Ascending aorta (tissue), 2 donors: ENCODE measurements at regions not wholly inside any gene's neighbourhood (a gene's known extent, or its start where the extent isn't known, plus 50 kb on each side); places are given as distances from the start of the nearest gene placed in this dataset.

Source experiments
- DNase-seq, 2 donors: peaks; one replicate each; pipeline ENCODE4 v3.0.0-alpha.2; 2019; ENCODE audit warnings: low spot score in 2 of 2
- H3K27ac ChIP-seq, 2 donors: fragments of 200-600 bp; sonication (generic); one replicate each; pipeline ENCODE4 v1.5.1; 2016 to 2017; ENCODE audit warnings: mild to moderate bottlenecking in 1 of 2
- H3K27me3 ChIP-seq: fragments of 200-600 bp; sonication (generic); one replicate; pipeline ENCODE4 v1.5.1; 2017
- H3K36me3 ChIP-seq, 2 donors: fragments of 200-600 bp; sonication (generic); one replicate each; pipeline ENCODE4 v1.5.1; 2016
- H3K4me1 ChIP-seq, 2 donors: fragments of 200-600 bp; sonication (generic); one replicate each; pipeline ENCODE4 v1.5.1; 2016 to 2017; ENCODE audit warnings: mild to moderate bottlenecking in 1 of 2
- H3K4me3 ChIP-seq, 2 donors: fragments of 200-600 bp; sonication (generic); one replicate each; pipeline ENCODE4 v1.5.1; 2016 to 2017; ENCODE audit warnings: mild to moderate bottlenecking in 1 of 2
- H3K9me3 ChIP-seq, 2 donors: fragments of 200-600 bp; sonication (generic); one replicate each; pipeline ENCODE4 v1.5.1; 2016
- CTCF ChIP-seq, 3 experiments: fragments of 200-600 bp in 2 of 3; fragments of 450-650 bp in 1 of 3; sonication (generic) in 2 of 3; IDR thresholded peaks; one replicate each; pipeline ENCODE4 v1.5.1; 2016 to 2019; ENCODE audit warnings: antibody characterized with exemption in 3 of 3, mild to moderate bottlenecking in 1 of 3, moderate library complexity in 1 of 3
- intact Hi-C: fragments of 100-400 bp; cut with DNase I; formaldehyde crosslinking; loops from one replicate; pipeline ENCODE4 v1.15.1; 2023

- H3K4me3 ChIP-seq = no peak overlapping the region
- no peaks in the 10 kb centered on the region for H3K36me3 ChIP-seq
- intact Hi-C loops = no loop called here
- H3K27me3 ChIP-seq = no peaks in the 10 kb centered on the region
- DNase-seq = no peak
- no peaks in the 10 kb centered on the region for H3K4me1 ChIP-seq
- no peaks in the 10 kb centered on the region for H3K9me3 ChIP-seq
- TF ChIP-seq CTCF (IDR thresholded peaks at IDR 0.05) = no peak
- no peak overlapping the region for H3K27ac ChIP-seq
Observed at GRCh38 chr6:72553531-72554511, 68.0 kb upstream of the KCNQ5 start.

- Histone ChIP-seq H3K27ac (no peak overlapping the region), H3K4me1 (no peaks in the 10 kb centered on the region), H3K27me3 (no peaks in the 10 kb centered on the region), H3K36me3 (no peaks in the 10 kb centered on the region), H3K4me3 (no peak overlapping the region), H3K9me3 (no peaks in the 10 kb centered on the region)
- TF ChIP-seq CTCF (IDR thresholded peaks at IDR 0.05) = no peak
- intact Hi-C loops = no loop called here
- DNase-seq = no peak
Observed at GRCh38 chr6:72554761-72555221, 67.1 kb upstream of the KCNQ5 start.

GRCh38 chr6:72559067-72559466 lies 62.8 kb upstream of the KCNQ5 start:
- Histone ChIP-seq H3K36me3 (no peaks in the 10 kb centered on the region), H3K27ac (no peak overlapping the region), H3K9me3 (no peaks in the 10 kb centered on the region), H3K4me3 (no peak overlapping the region), H3K27me3 (no peaks in the 10 kb centered on the region), H3K4me1 (no peaks in the 10 kb centered on the region)
- DNase-seq = no peak
- TF ChIP-seq CTCF (IDR thresholded peaks at IDR 0.05) = no peak
- intact Hi-C loops = no loop called here

- H3K27ac ChIP-seq = no peak overlapping the region
- no peaks in the 10 kb centered on the region for H3K27me3 ChIP-seq
- H3K4me3 ChIP-seq = no peak overlapping the region
- H3K4me1 ChIP-seq = no peaks in the 10 kb centered on the region
- DNase-seq = no peak
- no peaks in the 10 kb centered on the region for H3K9me3 ChIP-seq
- no peak for TF ChIP-seq CTCF (IDR thresholded peaks at IDR 0.05)
- H3K36me3 ChIP-seq = no peaks in the 10 kb centered on the region
- intact Hi-C loops = no loop called here
Observed at GRCh38 chr6:72559555-72559954, 62.3 kb upstream of the KCNQ5 start.

- intact Hi-C loops = no loop called here
- DNase-seq = no peak
- H3K4me3 ChIP-seq = no peak overlapping the region
- H3K4me1 ChIP-seq = no peaks in the 10 kb centered on the region
- no peaks in the 10 kb centered on the region for H3K27me3 ChIP-seq
- no peaks in the 10 kb centered on the region for H3K36me3 ChIP-seq
- no peak for TF ChIP-seq CTCF (IDR thresholded peaks at IDR 0.05)
- no peak overlapping the region for H3K27ac ChIP-seq
- no peaks in the 10 kb centered on the region for H3K9me3 ChIP-seq
Observed at GRCh38 chr6:72560721-72561593, 60.9 kb upstream of the KCNQ5 start.
